Transverse colon (tissue), 4 donors: ENCODE measurements at regions not wholly inside any gene's neighbourhood (a gene's known extent, or its start where the extent isn't known, plus 50 kb on each side); places are given as distances from the start of the nearest gene placed in this dataset.

Experiments
- DNase-seq: peaks from one replicate; pipeline ENCODE4 v3.0.0-alpha.2; 2019
- H3K27ac ChIP-seq, 4 donors: fragments of 200-600 bp; sonication (generic); 2 replicates each; pipeline ENCODE4 v1.5.1; 2016 to 2018; ENCODE audit warnings: inconsistent platforms in 4 of 4
- H3K27me3 ChIP-seq: fragments of 200-600 bp; sonication (generic); 2 replicates; pipeline ENCODE4 v1.5.1; 2017; ENCODE audit warnings: inconsistent platforms
- H3K36me3 ChIP-seq, 4 donors: fragments of 200-600 bp; sonication (generic); 2 replicates each; pipeline ENCODE4 v1.5.1; 2017 to 2019; ENCODE audit warnings: inconsistent platforms in 4 of 4
- H3K4me1 ChIP-seq, 4 donors: fragments of 200-600 bp; sonication (generic); 2 replicates each; pipeline ENCODE4 v1.5.1; 2017 to 2020; ENCODE audit warnings: inconsistent platforms in 4 of 4
- H3K4me3 ChIP-seq, 4 donors: fragments of 200-600 bp; sonication (generic); 1 replicate in 1 of 4; 2 replicates in 3 of 4; pipeline versions ENCODE4 v1.5.1 to v1.6.1; 2017 to 2019; ENCODE audit warnings: inconsistent platforms in 4 of 4
- H3K9me3 ChIP-seq, 2 donors: fragments of 200-600 bp; sonication (generic); 2 replicates each; pipeline ENCODE4 v1.5.1; 2017 to 2019; ENCODE audit warnings: inconsistent platforms in 2 of 2
- EP300 ChIP-seq: sonication (generic); formaldehyde crosslinking; IDR thresholded peaks from one replicate; pipeline ENCODE4 v1.6.1; 2017; ENCODE audit warnings: antibody characterized with exemption, low read depth
- POLR2A ChIP-seq: fragments of 450-650 bp; IDR thresholded peaks from one replicate; pipeline ENCODE4 v1.6.1; 2016; ENCODE audit warnings: antibody characterized with exemption, mild to moderate bottlenecking, moderate library complexity
- POLR2AphosphoS5 ChIP-seq, 3 donors: sonication (generic); formaldehyde crosslinking; IDR thresholded peaks; one replicate each; pipeline ENCODE4 v1.6.1; 2016; ENCODE audit warnings: antibody characterized with exemption in 3 of 3
- WGBS, 2 donors: methylation state at CpG; one replicate each; pipeline ENCODE4 v1.1.5; 2018; ENCODE audit warnings: low coverage in 1 of 2; 5-methylcytosine and 5-hydroxymethylcytosine counted together
- in situ Hi-C, 4 donors: fragments of 200-750 bp; cut with MboI; loops; one replicate each; pipeline versions ENCODE4 v1.15.0 to v1.15.1; 2017; ENCODE audit warnings: low sequenced_read_pairs in 3 of 4, low pct_ligation_motif_present in 1 of 4, low pct_unique_long_range_greater_than_20kb in 1 of 4
- intact Hi-C: fragments of 100-400 bp; cut with DNase I; formaldehyde crosslinking; loops from one replicate; pipeline ENCODE4 v1.15.1; 2023; ENCODE audit warnings: low total_unique reads
- TF ChIP-seq, protein P1 (sequence below), 5 experiments: fragments of 200-600 bp in 3 of 5; fragments of 450-650 bp in 2 of 5; sonication (generic) in 3 of 5; IDR thresholded peaks; 1 replicate in 2 of 5; 2 replicates in 3 of 5; pipeline ENCODE4 v1.5.1; 2016 to 2017; ENCODE audit warnings: antibody characterized with exemption in 5 of 5, inconsistent platforms in 3 of 5, mild to moderate bottlenecking in 2 of 5, moderate library complexity in 1 of 5

DNA sequence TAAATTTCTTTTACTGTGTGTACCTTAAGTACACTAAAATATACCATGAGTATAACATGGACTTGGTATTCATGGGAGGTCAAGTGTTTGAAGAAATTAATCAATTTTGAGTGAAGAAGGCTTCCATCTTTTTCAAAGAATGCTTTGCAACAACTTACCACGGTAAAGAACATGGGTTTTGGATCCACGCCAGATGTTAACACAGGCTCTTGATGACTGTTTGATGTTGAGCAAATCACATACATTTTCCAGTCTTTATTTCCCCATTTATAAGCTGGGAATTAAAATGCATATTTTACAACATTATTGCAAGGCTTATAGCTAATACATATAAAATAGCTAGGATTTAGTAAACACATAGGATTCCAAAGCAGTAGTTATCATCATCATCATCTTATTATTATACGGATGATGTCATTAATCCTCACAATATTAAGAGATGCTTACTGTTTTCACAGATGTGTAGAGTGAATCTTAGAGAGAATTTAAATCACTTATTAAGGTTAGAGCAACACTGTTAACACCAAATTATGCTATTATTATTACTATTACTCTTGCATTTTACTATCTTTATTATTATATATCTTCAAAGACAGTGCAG, 362.0 kb downstream of the PRELID2 start:
- Histone ChIP-seq H3K4me1 (peaks cover 0 to 3% (median 0%) of the 10 kb centered on the region in 4 donors), H3K9me3 (no peaks in the 10 kb centered on the region), H3K27me3 (no peaks in the 10 kb centered on the region), H3K4me3 (no peak overlapping the region), H3K27ac (no peak overlapping the region), H3K36me3 (no peaks in the 10 kb centered on the region)
- no peak for DNase-seq
- WGBS, 2 donors = 74 to 86% methylated on average over 3 of the region's 3 CpGs
- in situ Hi-C loops = no loop called here
- intact Hi-C loops = no loop called here
- TF ChIP-seq POLR2AphosphoS5 (IDR thresholded peaks at IDR 0.05) (no peak), POLR2A (no peak), EP300 (no peak)
- TF ChIP-seq, protein P1, sequence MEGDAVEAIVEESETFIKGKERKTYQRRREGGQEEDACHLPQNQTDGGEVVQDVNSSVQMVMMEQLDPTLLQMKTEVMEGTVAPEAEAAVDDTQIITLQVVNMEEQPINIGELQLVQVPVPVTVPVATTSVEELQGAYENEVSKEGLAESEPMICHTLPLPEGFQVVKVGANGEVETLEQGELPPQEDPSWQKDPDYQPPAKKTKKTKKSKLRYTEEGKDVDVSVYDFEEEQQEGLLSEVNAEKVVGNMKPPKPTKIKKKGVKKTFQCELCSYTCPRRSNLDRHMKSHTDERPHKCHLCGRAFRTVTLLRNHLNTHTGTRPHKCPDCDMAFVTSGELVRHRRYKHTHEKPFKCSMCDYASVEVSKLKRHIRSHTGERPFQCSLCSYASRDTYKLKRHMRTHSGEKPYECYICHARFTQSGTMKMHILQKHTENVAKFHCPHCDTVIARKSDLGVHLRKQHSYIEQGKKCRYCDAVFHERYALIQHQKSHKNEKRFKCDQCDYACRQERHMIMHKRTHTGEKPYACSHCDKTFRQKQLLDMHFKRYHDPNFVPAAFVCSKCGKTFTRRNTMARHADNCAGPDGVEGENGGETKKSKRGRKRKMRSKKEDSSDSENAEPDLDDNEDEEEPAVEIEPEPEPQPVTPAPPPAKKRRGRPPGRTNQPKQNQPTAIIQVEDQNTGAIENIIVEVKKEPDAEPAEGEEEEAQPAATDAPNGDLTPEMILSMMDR (IDR thresholded peaks at IDR 0.05) = no peak

DNA sequence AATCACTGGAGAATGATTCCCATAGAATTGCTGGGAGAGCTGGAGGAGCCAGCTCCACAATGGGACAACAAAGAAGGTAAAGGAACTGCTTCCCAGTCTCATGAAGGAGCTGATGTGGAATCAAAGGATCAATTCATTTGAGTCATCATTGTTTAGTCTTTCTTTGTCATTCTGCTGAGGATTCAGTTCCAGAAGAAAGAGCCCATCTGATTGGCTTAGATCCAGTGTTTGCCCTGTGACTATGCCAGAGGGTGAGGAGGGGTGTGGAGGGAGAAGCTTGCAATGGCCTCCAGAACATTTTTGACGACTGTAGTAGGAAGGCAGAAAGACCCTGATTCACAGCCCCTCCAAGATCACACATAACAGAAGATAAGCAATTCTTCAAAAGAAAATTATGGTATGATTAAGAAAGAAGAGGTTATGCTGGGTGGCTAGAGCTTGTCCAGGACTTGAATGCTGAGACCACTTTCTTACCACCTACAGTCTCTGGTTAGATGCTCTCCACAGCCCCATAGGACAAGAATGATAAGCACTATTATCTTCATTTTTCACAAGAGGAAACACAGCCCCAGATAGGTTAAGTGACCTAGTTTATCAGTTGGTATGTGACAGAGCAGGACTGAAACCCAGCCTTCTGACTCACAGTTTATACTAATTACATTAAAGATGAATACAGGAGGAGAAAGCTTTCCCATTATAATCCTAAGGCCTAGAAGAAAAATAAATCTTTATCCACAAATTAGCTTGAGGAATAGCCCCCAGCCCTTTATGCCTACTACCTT, 363.1 kb downstream of the PRELID2 start:
- intact Hi-C loops = no loop called here

DNA sequence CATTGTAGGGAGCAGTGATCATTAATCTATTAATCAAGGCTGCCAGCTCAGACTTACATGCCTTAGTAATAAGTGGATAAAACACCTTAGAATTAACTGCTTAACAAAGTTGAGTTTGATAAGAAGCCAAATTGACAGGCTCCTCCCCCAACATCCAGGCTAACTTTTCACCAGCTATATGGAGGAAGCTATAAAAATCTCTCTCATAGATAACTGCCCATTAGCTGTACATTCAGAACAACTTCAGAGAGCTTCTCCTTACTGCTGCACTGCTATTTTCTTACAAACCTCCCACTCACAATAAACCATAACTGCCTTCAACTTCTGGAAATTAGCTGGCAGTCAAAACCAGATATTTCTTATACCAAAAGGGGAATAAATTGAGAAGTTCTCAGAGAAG, 364.1 kb downstream of the PRELID2 start:
- Histone ChIP-seq H3K27ac (no peak overlapping the region), H3K4me1 (peaks cover 0 to 3% (median 0%) of the 10 kb centered on the region in 4 donors), H3K9me3 (no peaks in the 10 kb centered on the region), H3K36me3 (no peaks in the 10 kb centered on the region), H3K4me3 (no peak overlapping the region), H3K27me3 (no peaks in the 10 kb centered on the region)
- DNase-seq = no peak
- intact Hi-C loops = no loop called here
- TF ChIP-seq POLR2A (no peak), EP300 (no peak), POLR2AphosphoS5 (IDR thresholded peaks at IDR 0.05) (no peak)
- TF ChIP-seq, protein P1 (IDR thresholded peaks at IDR 0.05) = no peak
- in situ Hi-C loops = no loop called here

More for the DNA sequence above, 363.1 kb downstream of the PRELID2 start:
- Histone ChIP-seq H3K4me3 (no peak overlapping the region), H3K27me3 (no peaks in the 10 kb centered on the region), H3K27ac (no peak overlapping the region), H3K4me1 (peaks cover 0 to 3% (median 0%) of the 10 kb centered on the region in 4 donors), H3K36me3 (no peaks in the 10 kb centered on the region), H3K9me3 (no peaks in the 10 kb centered on the region)
- 80 to 85% methylated on average over 1 of the region's 1 CpG for WGBS, 2 donors
- TF ChIP-seq POLR2A (no peak), EP300 (no peak), POLR2AphosphoS5 (IDR thresholded peaks at IDR 0.05) (no peak)
- TF ChIP-seq, protein P1 (IDR thresholded peaks at IDR 0.05) = no peak
- in situ Hi-C loops = no loop called here
- DNase-seq = no peak

DNA sequence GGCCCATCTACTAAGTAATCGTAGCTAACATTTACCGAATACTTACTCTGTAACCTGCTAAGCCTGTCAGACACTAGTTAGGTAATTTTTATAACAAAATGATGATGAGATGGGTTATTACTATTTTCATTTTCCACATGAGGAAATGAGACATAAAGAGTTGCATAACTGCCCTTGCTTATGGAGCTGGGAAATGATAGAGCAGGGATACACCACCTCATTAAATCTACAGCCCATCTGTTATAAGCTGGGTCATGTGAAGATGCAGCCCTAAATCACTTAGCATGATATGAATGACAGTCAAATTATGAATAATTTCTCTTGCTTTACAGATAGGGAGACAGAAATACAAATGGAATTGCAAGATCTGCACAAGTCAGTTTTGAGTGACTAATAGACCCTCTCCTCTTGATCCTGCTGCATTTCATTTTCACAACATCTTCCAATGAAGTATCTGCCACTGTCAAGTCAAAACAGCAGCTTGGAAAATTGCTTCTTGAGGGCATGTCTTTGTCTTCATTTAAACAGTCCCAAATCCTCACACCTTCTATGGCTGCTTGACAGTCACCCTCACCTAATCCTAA, 364.7 kb downstream of the PRELID2 start:
- no peak overlapping the region for H3K27ac ChIP-seq
- in situ Hi-C loops (no loop called here), intact Hi-C loops (no loop called here)
- no peaks in the 10 kb centered on the region for H3K9me3 ChIP-seq
- DNase-seq = no peak
- H3K27me3 ChIP-seq = no peaks in the 10 kb centered on the region
- peaks cover 0 to 3% (median 0%) of the 10 kb centered on the region in 4 donors for H3K4me1 ChIP-seq
- 66 to 74% methylated on average over 2 of the region's 2 CpGs for WGBS, 2 donors
- no peak for TF ChIP-seq POLR2A
- TF ChIP-seq POLR2AphosphoS5 (IDR thresholded peaks at IDR 0.05) = no peak
- TF ChIP-seq, protein P1 (IDR thresholded peaks at IDR 0.05) = no peak
- TF ChIP-seq EP300 = no peak
- H3K36me3 ChIP-seq = no peaks in the 10 kb centered on the region
- H3K4me3 ChIP-seq = no peak overlapping the region
